ENCODE measurements at regions not wholly inside any gene's neighbourhood (a gene's known extent, or its start where the extent isn't known, plus 50 kb on each side); places are given as distances from the start of the nearest gene placed in this dataset.

DNA sequence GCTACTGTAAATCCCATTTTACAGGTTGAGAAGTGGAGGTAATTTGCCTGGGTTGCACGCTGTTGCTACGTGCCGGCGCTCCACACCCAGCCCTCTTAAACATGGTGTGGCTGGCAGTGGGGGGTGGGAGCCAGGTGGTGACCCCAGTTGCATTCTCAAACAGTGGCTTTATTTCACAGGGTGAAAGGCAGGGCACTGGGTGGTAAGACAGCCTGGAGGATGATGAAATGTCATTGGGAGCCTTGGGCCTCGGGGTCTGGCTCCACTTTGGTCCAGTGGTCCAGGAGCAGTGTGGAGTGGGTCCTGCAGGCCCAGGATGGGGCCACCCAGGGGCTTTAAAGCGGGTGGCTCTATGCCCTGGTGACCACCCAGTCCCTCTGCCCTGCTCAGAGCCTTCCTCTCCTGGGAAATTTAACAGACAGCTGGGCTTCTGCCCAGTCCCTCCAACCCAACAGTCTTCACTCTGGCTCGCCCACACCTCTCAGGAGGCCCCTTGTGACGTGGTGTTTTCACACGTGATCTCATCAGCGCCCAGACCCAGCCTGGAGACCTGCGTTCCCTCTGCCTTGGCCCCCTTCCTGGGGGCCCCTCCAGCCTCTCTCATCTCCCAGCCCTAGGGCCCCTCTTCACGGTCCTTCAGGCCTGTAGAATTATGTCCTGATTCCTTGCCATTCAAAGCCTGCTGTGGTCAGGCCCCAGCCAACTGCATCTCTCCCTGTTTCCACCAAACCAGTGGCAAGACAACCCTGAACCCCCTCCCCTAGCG, 92.5 kb downstream of the INHBB start:
- 51% methylated on average over 12 of the region's 13 CpGs for WGBS (ENCODE audit: low lambda C conversion rate)
- Histone ChIP-seq H3K36me3 (replicated peaks in 1 of 2; ENCODE audit: control insufficient read depth in 1 of 2, insufficient read depth in 2 of 2, low read length in 2 of 2) (no peaks in the 10 kb centered on the region), H2AFZ (ENCODE audit: low read length) (no peak overlapping the region), H3K79me2 (ENCODE audit: insufficient read depth, low read length) (no peaks in the 10 kb centered on the region), H3K4me1 (ENCODE audit: insufficient read depth, low read length) (peaks cover 32% of the 10 kb centered on the region), H3K27ac (ENCODE audit: extremely low read length, insufficient read depth, low read length) (no peak overlapping the region), H3K4me2 (ENCODE audit: low read depth, low read length) (no peak overlapping the region), H3K9ac (ENCODE audit: insufficient read depth, low read depth, low read length) (no peak overlapping the region), H3K4me3 (replicated peaks in 1 of 3; ENCODE audit: insufficient read depth in 1 of 3, low read depth in 2 of 3, low read length in 3 of 3) (no peak overlapping the region), H4K20me1 (ENCODE audit: insufficient read depth, low read length) (0 out of 2 replicates have a peak, but pooled peaks cover 3% of the 10 kb centered on the region), H3K9me3 (ENCODE audit: low read length) (no peaks in the 10 kb centered on the region), H3K27me3 (ENCODE audit: control insufficient read depth in 1 of 2, insufficient read depth in 2 of 2, low read length in 2 of 2) (peaks cover 23 to 81% of the 10 kb centered on the region in 2 experiments)
- FAIRE-seq (no peak), ATAC-seq (no peak), DNase-seq (ENCODE audit: low spot score) (no peak)
- POLR2A ChIA-PET = interaction anchor here (1.7 kb wide), 1 partner anchor 27 kb away, joined by 12 read pairs; no protein-coding TSS in a partner anchor
- peak; percentile 44; the same call in 1 of the 2 replicates for TF ChIP-seq ZNF629 (CRISPR knock-in tag; conservative IDR thresholded peaks at IDR 0.05)
- TF ChIP-seq CREB1 (IDR thresholded peaks at IDR 0.05) = peak; percentile 54; the same call in 1 of the 2 replicates
- no peak for TF ChIP-seq CREB1 (CRISPR knock-in tag; IDR thresholded peaks at IDR 0.05)
- TF ChIP-seq ATF1 (CRISPR knock-in tag; IDR thresholded peaks at IDR 0.05) = no peak
- BruUV-seq (replicated peaks) = no TSS peak
- in situ Hi-C loops (cut with HindIII; ENCODE audit: extremely low pct_ligation_motif_present, low pct_unique_long_range_greater_than_20kb) (loop anchor here (5.0 kb wide), 1 partner anchor 96 kb away; no protein-coding TSS in a partner anchor), intact Hi-C loops (cut with micrococcal nuclease; ENCODE audit: unreplicated experiment) (no loop called here)
- CTCF ChIA-PET (ENCODE audit: low intra/inter-chr PET ratio, low total read pairs) = interaction anchor here (1.5 to 3.5 kb wide), 5 partner anchors 83 to 237 kb away, joined by 4 to 39 read pairs (median 6); no protein-coding TSS in a partner anchor

- H2AFZ ChIP-seq (ENCODE audit: low read length) = no peak overlapping the region
- ChIA-PET POLR2A (no interaction called here), CTCF (ENCODE audit: low intra/inter-chr PET ratio, low total read pairs) (no interaction called here)
- H4K20me1 ChIP-seq (ENCODE audit: insufficient read depth, low read length) = 0 out of 2 replicates have a peak, but pooled peaks cover 3% of the 10 kb centered on the region
- H3K9ac ChIP-seq (ENCODE audit: insufficient read depth, low read depth, low read length) = no peak overlapping the region
- no peaks in the 10 kb centered on the region for H3K9me3 ChIP-seq (ENCODE audit: low read length)
- no peaks in the 10 kb centered on the region for H3K79me2 ChIP-seq (ENCODE audit: insufficient read depth, low read length)
- no peak overlapping the region for H3K27ac ChIP-seq (ENCODE audit: extremely low read length, insufficient read depth, low read length)
- FAIRE-seq (no peak), DNase-seq (ENCODE audit: low spot score) (no peak), ATAC-seq (no peak)
- H3K4me2 ChIP-seq (ENCODE audit: low read depth, low read length) = no peak overlapping the region
- H3K27me3 ChIP-seq (ENCODE audit: control insufficient read depth in 1 of 2, insufficient read depth in 2 of 2, low read length in 2 of 2) = peaks cover 22 to 81% of the 10 kb centered on the region in 2 experiments
- in situ Hi-C loops (cut with HindIII; ENCODE audit: extremely low pct_ligation_motif_present, low pct_unique_long_range_greater_than_20kb) (loop anchor here (5.0 kb wide), 1 partner anchor 97 kb away; no protein-coding TSS in a partner anchor), intact Hi-C loops (cut with micrococcal nuclease; ENCODE audit: unreplicated experiment) (no loop called here)
- no TSS peak for BruUV-seq (replicated peaks)
- no peak overlapping the region for H3K4me3 ChIP-seq (replicated peaks in 1 of 3; ENCODE audit: insufficient read depth in 1 of 3, low read depth in 2 of 3, low read length in 3 of 3)
- TF ChIP-seq ZFP36 (IDR thresholded peaks at IDR 0.05; ENCODE audit: borderline replicate concordance, low read depth, low read length, partially characterized antibody) = peak; percentile 56
- no peak for TF ChIP-seq ZNF768 (CRISPR knock-in tag; IDR thresholded peaks at IDR 0.05)
- H3K4me1 ChIP-seq (ENCODE audit: insufficient read depth, low read length) = peaks cover 32% of the 10 kb centered on the region
- H3K36me3 ChIP-seq (replicated peaks in 1 of 2; ENCODE audit: control insufficient read depth in 1 of 2, insufficient read depth in 2 of 2, low read length in 2 of 2) = no peaks in the 10 kb centered on the region
These were observed 93.1 kb downstream of the INHBB start for GRCh38 chr2:120439067-120439368.
